ENCODE measurements at regions not wholly inside any gene's neighbourhood (a gene's known extent, or its start where the extent isn't known, plus 50 kb on each side); places are given as distances from the start of the nearest gene placed in this dataset.

- Histone ChIP-seq H3K9me3 (ENCODE audit: control insufficient read depth, insufficient read depth, low read depth, low read length) (no peaks in the 10 kb centered on the region), H3K4me3 (ENCODE audit: low read depth, low read length) (no peak overlapping the region), H3K36me3 (ENCODE audit: control insufficient read depth in 2 of 2, insufficient read depth in 1 of 2, low read length in 2 of 2) (no peaks in the 10 kb centered on the region), H3K27ac (ENCODE audit: extremely low read depth, low read depth, low read length) (no peak overlapping the region), H3K4me1 (ENCODE audit: control insufficient read depth, insufficient read depth, low read length) (no peaks in the 10 kb centered on the region)
- ChIA-PET POLR2A (no interaction called here), CTCF (no interaction called here)
- TF ChIP-seq ZSCAN23 (tag by site-specific recombination; IDR thresholded peaks at IDR 0.05) (no peak), ZNF416 (tag by site-specific recombination; IDR thresholded peaks at IDR 0.05) (no peak), FEZF1 (tag by site-specific recombination; IDR thresholded peaks at IDR 0.05) (no peak), SP7 (tag by site-specific recombination; IDR thresholded peaks at IDR 0.05) (no peak), ZNF354C (tag by site-specific recombination; IDR thresholded peaks at IDR 0.05; ENCODE audit: borderline replicate concordance, low read depth) (no peak), ZBTB1 (tag by site-specific recombination; IDR thresholded peaks at IDR 0.05) (no peak), ZNF785 (tag by site-specific recombination; IDR thresholded peaks at IDR 0.05) (no peak), GLIS2 (tag by site-specific recombination; IDR thresholded peaks at IDR 0.05) (no peak)
Measured at GRCh38 chr1:222129041-222129440, 387.2 kb upstream of the DUSP10 start.

GRCh38 chr1:222127526-222128152 is 385.8 kb upstream of the DUSP10 start:
- CTCF ChIA-PET: interaction anchor here (0.6 kb wide), 2 partner anchors 221 to 426 kb away, joined by 3 to 5 read pairs; no protein-coding TSS in a partner anchor
- no peaks in the 10 kb centered on the region for H3K9me3 ChIP-seq (ENCODE audit: control insufficient read depth, insufficient read depth, low read depth, low read length)
- H3K36me3 ChIP-seq (ENCODE audit: control insufficient read depth in 2 of 2, insufficient read depth in 1 of 2, low read length in 2 of 2): no peaks in the 10 kb centered on the region
- POLR2A ChIA-PET: no interaction called here
- no peak overlapping the region for H3K27ac ChIP-seq (ENCODE audit: extremely low read depth, low read depth, low read length)
- no peaks in the 10 kb centered on the region for H3K4me1 ChIP-seq (ENCODE audit: control insufficient read depth, insufficient read depth, low read length)
- no peak overlapping the region for H3K4me3 ChIP-seq (ENCODE audit: low read depth, low read length)
- TF ChIP-seq ZNF362 (tag by site-specific recombination; IDR thresholded peaks at IDR 0.05): no peak
- no peak for TF ChIP-seq ZNF292 (tag by site-specific recombination; IDR thresholded peaks at IDR 0.05; ENCODE audit: borderline replicate concordance, low read depth)
- no peak for TF ChIP-seq ZNF138 (tag by site-specific recombination; IDR thresholded peaks at IDR 0.05; ENCODE audit: borderline replicate concordance)
- no peak for TF ChIP-seq ZNF266 (tag by site-specific recombination; IDR thresholded peaks at IDR 0.05; ENCODE audit: low read depth)

GRCh38 chr1:222127096-222127495 is 385.2 kb upstream of the DUSP10 start:
- Histone ChIP-seq H3K4me1 (ENCODE audit: control insufficient read depth, insufficient read depth, low read length) (no peaks in the 10 kb centered on the region), H3K9me3 (ENCODE audit: control insufficient read depth, insufficient read depth, low read depth, low read length) (no peaks in the 10 kb centered on the region), H3K27ac (ENCODE audit: extremely low read depth, low read depth, low read length) (no peak overlapping the region), H3K4me3 (ENCODE audit: low read depth, low read length) (no peak overlapping the region), H3K36me3 (ENCODE audit: control insufficient read depth in 2 of 2, insufficient read depth in 1 of 2, low read length in 2 of 2) (no peaks in the 10 kb centered on the region)
- ChIA-PET CTCF (interaction anchor here (1.0 kb wide), 1 partner anchor 317 kb away, joined by 3 read pairs; no protein-coding TSS in a partner anchor), POLR2A (no interaction called here)
- TF ChIP-seq PATZ1 (tag by site-specific recombination; IDR thresholded peaks at IDR 0.05) (no peak), PBX3 (CRISPR knock-in tag; IDR thresholded peaks at IDR 0.05) (no peak), KLF16 (tag by site-specific recombination; IDR thresholded peaks at IDR 0.05) (no peak), HOXD13 (CRISPR knock-in tag; IDR thresholded peaks at IDR 0.05; ENCODE audit: borderline replicate concordance) (no peak), ZNF26 (tag by site-specific recombination; IDR thresholded peaks at IDR 0.05) (no peak), ZNF610 (tag by site-specific recombination; IDR thresholded peaks at IDR 0.05; ENCODE audit: borderline replicate concordance) (no peak), ZNF148 (tag by site-specific recombination; IDR thresholded peaks at IDR 0.05; ENCODE audit: borderline replicate concordance) (no peak), ZNF311 (tag by site-specific recombination; IDR thresholded peaks at IDR 0.05; ENCODE audit: borderline replicate concordance) (no peak), ZNF266 (tag by site-specific recombination; IDR thresholded peaks at IDR 0.05; ENCODE audit: low read depth) (no peak), HOXC10 (CRISPR knock-in tag; IDR thresholded peaks at IDR 0.05) (no peak), ZNF112 (tag by site-specific recombination; IDR thresholded peaks at IDR 0.05) (no peak), ZNF777 (tag by site-specific recombination; IDR thresholded peaks at IDR 0.05; ENCODE audit: borderline replicate concordance) (no peak), ZNF423 (tag by site-specific recombination; IDR thresholded peaks at IDR 0.05) (no peak)

All from HEK293 (cell line).